NT2/D1 (cell line): ENCODE measurements at regions not wholly inside any gene's neighbourhood (a gene's known extent, or its start where the extent isn't known, plus 50 kb on each side); places are given as distances from the start of the nearest gene placed in this dataset.

Experiments
- DNase-seq: peaks from one replicate; pipeline ENCODE4 v3.0.0-alpha.2; 2011; ENCODE audit warnings: low read depth, low spot score
- H3K27me3 ChIP-seq: 2 replicates; pipeline ENCODE4 v1.6.0; 2011; ENCODE audit warnings: mild to moderate bottlenecking; ENCODE audit not compliant: insufficient read length, insufficient read depth
- H3K36me3 ChIP-seq: 2 replicates; pipeline ENCODE4 v1.6.1; 2011; ENCODE audit warnings: mild to moderate bottlenecking, low read length, mixed read lengths; ENCODE audit not compliant: insufficient read depth, insufficient read length
- H3K4me1 ChIP-seq: 2 replicates; pipeline ENCODE4 v1.5.1; 2011; ENCODE audit not compliant: insufficient read depth, insufficient read length
- H3K4me3 ChIP-seq: 2 replicates; pipeline ENCODE4 v1.5.1; 2011; ENCODE audit warnings: low read depth; ENCODE audit not compliant: insufficient read length
- H3K9ac ChIP-seq: 2 replicates; pipeline ENCODE4 v1.6.0; 2011; ENCODE audit warnings: low read depth; ENCODE audit not compliant: insufficient read length
- H3K9me3 ChIP-seq: 2 replicates; pipeline ENCODE4 v1.5.1; 2011; ENCODE audit warnings: mild to moderate bottlenecking, low read length; ENCODE audit not compliant: insufficient read depth
- SUZ12 ChIP-seq: IDR thresholded peaks from 2 replicates; pipeline ENCODE4 v1.6.1; 2011; ENCODE audit not compliant: insufficient read length, insufficient read depth; ENCODE audit errors: extremely low read depth
- YY1 ChIP-seq: IDR thresholded peaks from 2 replicates; pipeline ENCODE4 v1.6.1; 2011; ENCODE audit not compliant: insufficient read length, insufficient read depth
- ZNF274 ChIP-seq: IDR thresholded peaks from 2 replicates; pipeline ENCODE4 v1.6.1; 2011; ENCODE audit warnings: mild to moderate bottlenecking, low read depth, low read length

DNA sequence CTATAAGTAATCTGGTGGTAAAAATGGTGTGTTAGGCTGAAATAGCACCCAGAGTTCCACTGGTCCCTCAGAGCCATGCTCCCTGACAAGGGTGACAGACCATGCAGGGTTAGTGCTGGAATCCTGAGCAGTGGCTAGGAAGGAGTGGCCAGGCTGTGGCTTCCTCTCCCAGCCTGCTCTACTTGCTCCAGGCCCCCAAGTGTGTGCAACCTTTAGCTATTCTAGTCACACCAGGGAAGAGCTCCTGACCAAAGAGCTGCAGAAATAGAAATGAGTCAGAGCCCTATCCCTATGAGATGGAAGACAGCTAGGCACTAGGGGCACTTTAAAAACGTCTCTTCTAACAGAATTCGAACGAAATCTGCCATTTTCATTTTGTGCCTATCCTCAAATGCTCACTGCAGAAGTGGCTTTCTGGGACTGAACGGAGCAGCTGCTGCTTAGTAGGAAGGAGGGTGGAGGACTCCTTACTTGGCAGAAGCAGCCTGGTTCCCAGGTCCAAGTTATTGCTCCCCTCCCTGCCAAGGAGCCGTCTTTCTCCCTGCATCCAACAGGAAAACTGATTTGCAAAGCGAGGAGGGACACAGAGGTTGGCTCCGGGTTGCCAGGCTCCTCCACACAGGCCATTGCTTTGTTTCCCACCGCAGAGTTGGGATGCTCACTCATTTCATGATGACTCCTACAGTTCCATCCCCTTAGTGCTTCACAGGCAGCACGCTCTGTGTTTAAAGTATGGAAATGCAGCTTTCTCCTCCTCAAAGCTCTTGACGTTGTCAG is 754.5 kb downstream of the C6orf118 start:
- no peak for DNase-seq
- Histone ChIP-seq H3K4me1 (no peaks in the 10 kb centered on the region), H3K9ac (no peak overlapping the region), H3K4me3 (no peak overlapping the region), H3K36me3 (no peaks in the 10 kb centered on the region), H3K9me3 (no peaks in the 10 kb centered on the region), H3K27me3 (no peaks in the 10 kb centered on the region)
- TF ChIP-seq YY1 (no peak), ZNF274 (no peak), SUZ12 (no peak)

DNA sequence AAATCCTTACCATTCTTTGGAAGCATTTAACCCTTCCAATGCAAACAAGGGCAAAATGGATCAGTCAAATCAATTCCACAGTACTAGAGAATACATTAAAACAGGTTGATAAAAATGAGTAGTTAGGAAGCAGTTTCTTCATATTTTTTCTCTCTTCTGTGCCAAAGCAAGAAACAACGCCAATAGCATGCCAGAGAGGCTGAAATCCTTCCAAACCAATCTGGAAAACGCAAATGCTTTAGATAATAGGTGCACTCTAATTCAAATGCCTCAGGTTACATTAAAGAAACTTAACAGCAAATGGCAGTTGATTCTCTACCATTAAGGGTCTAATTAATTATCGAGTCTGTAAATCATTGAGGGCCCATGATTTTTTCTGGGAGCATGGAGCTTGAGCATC is 755.2 kb downstream of the C6orf118 start:
- no peaks in the 10 kb centered on the region for H3K9me3 ChIP-seq
- no peaks in the 10 kb centered on the region for H3K36me3 ChIP-seq
- TF ChIP-seq YY1 (no peak), SUZ12 (no peak), ZNF274 (no peak)
- no peak overlapping the region for H3K9ac ChIP-seq
- no peak for DNase-seq
- no peaks in the 10 kb centered on the region for H3K27me3 ChIP-seq
- H3K4me3 ChIP-seq: no peak overlapping the region
- H3K4me1 ChIP-seq: no peaks in the 10 kb centered on the region

DNA sequence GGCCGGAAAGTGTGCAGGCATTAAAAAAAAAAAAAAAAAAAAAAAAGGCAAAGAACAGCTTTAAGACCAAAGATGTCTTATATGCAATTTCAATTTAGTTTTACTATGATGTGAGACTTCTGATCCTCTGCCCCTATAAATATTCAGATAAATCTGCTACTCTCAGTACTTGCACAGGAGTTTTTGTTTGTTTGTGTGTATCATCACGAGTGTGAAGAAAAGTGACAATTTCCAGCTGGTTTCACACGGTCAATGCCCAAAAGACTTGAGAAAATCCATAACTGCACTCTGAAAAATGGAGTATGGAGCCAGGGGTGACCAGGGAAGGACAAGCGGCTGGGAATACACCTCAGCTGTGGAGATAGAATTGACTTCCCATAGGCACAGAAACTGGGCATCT is 757.7 kb downstream of the C6orf118 start:
- Histone ChIP-seq H3K9ac (no peak overlapping the region), H3K27me3 (no peaks in the 10 kb centered on the region), H3K36me3 (no peaks in the 10 kb centered on the region), H3K4me3 (no peak overlapping the region), H3K4me1 (no peaks in the 10 kb centered on the region), H3K9me3 (no peaks in the 10 kb centered on the region)
- no peak for DNase-seq
- TF ChIP-seq YY1: no peak
- no peak for TF ChIP-seq SUZ12
- TF ChIP-seq ZNF274: no peak

DNA sequence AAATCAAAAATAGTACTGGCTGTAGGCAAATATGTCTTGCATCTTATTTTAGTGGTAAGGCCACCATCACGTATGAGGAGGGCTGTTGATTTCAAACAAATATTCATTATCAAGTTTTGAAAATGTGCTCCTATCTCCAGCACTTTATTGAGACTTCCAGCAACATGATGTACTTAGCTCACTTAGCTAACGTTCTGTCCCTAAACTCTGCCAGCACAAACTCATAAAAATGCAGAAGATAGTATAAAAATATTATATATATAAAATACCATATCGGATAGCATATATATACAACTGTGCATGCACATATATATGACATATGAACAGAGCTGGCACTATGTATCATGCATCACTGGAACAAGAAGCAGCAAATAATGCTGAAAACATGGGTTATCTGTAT is 762.3 kb downstream of the C6orf118 start:
- DNase-seq: no peak
- Histone ChIP-seq H3K4me1 (no peaks in the 10 kb centered on the region), H3K36me3 (no peaks in the 10 kb centered on the region), H3K4me3 (no peak overlapping the region), H3K9me3 (no peaks in the 10 kb centered on the region), H3K27me3 (no peaks in the 10 kb centered on the region), H3K9ac (no peak overlapping the region)
- no peak for TF ChIP-seq ZNF274
- no peak for TF ChIP-seq YY1
- TF ChIP-seq SUZ12: no peak

DNA sequence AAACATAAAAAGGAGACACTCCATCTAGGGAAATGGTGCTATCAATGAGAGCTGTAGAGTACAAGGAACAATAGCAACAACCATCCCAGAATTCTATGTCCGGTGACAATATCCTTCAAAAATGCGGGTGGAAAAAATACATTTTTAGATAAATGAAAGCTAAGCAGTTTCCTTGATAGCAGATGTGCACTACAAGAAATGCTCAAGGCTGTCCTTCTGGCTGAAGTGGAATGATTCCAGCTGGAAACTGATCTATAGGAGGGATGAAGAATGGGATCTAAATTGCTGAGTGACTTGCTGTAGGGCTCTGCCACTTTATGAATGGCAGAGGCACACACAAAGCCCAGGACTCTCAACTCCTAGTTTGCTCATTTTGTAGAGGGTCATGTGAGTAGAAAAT is 763.1 kb downstream of the C6orf118 start:
- H3K9ac ChIP-seq: no peak overlapping the region
- H3K4me3 ChIP-seq: no peak overlapping the region
- no peaks in the 10 kb centered on the region for H3K27me3 ChIP-seq
- H3K9me3 ChIP-seq: no peaks in the 10 kb centered on the region
- no peaks in the 10 kb centered on the region for H3K36me3 ChIP-seq
- TF ChIP-seq ZNF274 (no peak), YY1 (no peak), SUZ12 (no peak)
- no peaks in the 10 kb centered on the region for H3K4me1 ChIP-seq
- no peak for DNase-seq

DNA sequence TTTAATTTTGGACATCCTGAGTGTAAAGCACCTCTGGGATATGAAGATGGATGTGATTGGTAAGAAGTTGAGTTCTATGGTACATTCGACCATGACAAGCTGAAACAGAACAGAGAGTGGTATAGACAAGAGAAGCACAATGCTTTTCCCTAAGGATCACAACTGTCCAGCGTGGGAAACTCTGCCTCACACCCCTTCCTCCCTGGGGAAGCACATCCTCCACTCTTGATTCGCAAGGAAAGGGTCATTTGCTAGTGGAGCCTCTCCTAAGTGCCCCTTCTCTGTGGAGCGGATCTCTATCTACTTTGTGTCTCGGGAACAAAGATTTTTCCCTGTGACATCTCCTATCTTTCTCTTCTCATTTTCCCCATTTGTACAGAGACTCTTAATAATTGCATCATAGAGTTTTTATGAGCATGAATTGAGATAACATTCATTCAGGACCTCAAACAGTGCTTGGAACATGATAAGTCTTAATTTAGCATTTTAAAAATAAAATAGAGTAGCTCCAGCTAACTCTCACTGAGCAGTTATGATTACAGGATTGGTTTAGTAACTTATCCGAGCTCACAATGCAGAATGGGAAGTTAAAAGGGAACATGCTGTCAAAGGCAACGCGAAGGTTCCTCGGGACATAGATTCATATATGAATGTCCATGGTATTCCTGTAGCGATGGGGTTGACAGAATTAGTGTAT is 775.2 kb downstream of the C6orf118 start:
- Histone ChIP-seq H3K9me3 (no peaks in the 10 kb centered on the region), H3K9ac (no peak overlapping the region), H3K36me3 (no peaks in the 10 kb centered on the region), H3K27me3 (no peaks in the 10 kb centered on the region), H3K4me1 (no peaks in the 10 kb centered on the region), H3K4me3 (no peak overlapping the region)
- no peak for DNase-seq
- TF ChIP-seq SUZ12 (no peak), ZNF274 (no peak), YY1 (no peak)

DNA sequence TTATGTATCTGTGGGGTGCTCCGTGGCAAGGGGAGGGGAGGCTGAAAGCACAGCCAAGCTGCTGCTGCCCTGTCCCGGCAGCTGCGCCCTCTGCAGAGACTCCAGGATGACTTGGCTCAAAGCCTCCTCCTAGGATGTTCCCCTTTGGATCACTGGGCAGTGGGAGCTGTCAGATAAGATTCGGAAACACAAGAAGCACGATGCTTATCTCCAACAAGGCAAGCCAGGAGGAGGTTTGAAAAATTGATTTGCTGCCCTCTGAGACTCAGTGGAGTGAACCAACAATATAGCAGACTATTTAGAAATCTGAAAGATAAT is 776.4 kb downstream of the C6orf118 start:
- DNase-seq: no peak
- Histone ChIP-seq H3K9ac (no peak overlapping the region), H3K4me1 (no peaks in the 10 kb centered on the region)

More for the DNA sequence above, 776.4 kb downstream of the C6orf118 start:
- no peak overlapping the region for H3K4me3 ChIP-seq
- no peak for TF ChIP-seq YY1
- no peak for TF ChIP-seq SUZ12
- no peak for TF ChIP-seq ZNF274
- no peaks in the 10 kb centered on the region for H3K9me3 ChIP-seq
- H3K27me3 ChIP-seq: no peaks in the 10 kb centered on the region
- no peaks in the 10 kb centered on the region for H3K36me3 ChIP-seq
